Mesothelial cell of epicardium (in vitro differentiated cells): ENCODE measurements at regions not wholly inside any gene's neighbourhood (a gene's known extent, or its start where the extent isn't known, plus 50 kb on each side); places are given as distances from the start of the nearest gene placed in this dataset.

ENCODE experiments used
- DNase-seq, 2 experiments: peaks; one replicate each; pipeline ENCODE4 v3.0.0; 2021; ENCODE audit warnings: low spot score in 2 of 2; ENCODE audit not compliant: unreplicated experiment in 2 of 2
- H3K27ac Mint-ChIP-seq: 2 replicates; pipeline ENCODE4 v1.8.0; 2021; ENCODE audit warnings: mixed read lengths
- H3K27me3 Mint-ChIP-seq: 2 replicates; pipeline ENCODE4 v1.8.0; 2021; ENCODE audit warnings: low read depth, mixed read lengths
- H3K36me3 Mint-ChIP-seq: 2 replicates; pipeline ENCODE4 v1.8.0; 2021; ENCODE audit warnings: mixed read lengths
- H3K4me1 Mint-ChIP-seq: 2 replicates; pipeline ENCODE4 v1.8.0; 2021; ENCODE audit warnings: mixed read lengths
- H3K4me3 Mint-ChIP-seq: 2 replicates; pipeline ENCODE4 v1.8.0; 2021; ENCODE audit warnings: mild to moderate bottlenecking, moderate library complexity, mixed read lengths
- H3K9me3 Mint-ChIP-seq: 2 replicates; pipeline ENCODE4 v1.8.0; 2021; ENCODE audit warnings: mixed read lengths
- CTCF ChIP-seq: fragments of 200-600 bp; sonication (generic); IDR thresholded peaks from one replicate; pipeline ENCODE4 v1.5.0; 2021; ENCODE audit warnings: antibody characterized with exemption; ENCODE audit not compliant: unreplicated experiment

DNA sequence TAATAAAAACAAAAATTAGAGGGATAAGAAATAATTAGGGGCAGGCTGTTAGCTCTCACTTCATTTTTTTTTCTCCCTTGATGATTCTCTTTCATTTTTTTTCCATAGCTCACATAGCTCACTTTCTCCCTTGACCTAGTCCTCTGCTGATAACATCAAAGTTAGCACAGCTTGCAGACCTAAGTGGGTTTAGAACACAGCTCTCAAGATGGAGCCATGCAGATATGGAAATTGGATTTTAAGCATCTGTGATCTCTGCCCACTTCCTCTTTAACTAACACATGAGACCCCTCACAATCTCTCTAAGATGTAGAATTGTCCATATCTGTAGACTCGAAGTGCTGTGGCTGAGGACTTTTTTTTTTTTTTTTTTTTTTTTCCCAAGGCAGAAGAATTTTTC, 257.1 kb downstream of the SOX4 start:
- peak overlapping the region; percentile 77 for H3K27ac Mint-ChIP-seq
- peaks cover 49% of the 10 kb centered on the region for H3K4me1 Mint-ChIP-seq
- no peak for TF ChIP-seq CTCF

GRCh38 chr6:21855811-21856455, 262.4 kb downstream of the SOX4 start:
- no peak for TF ChIP-seq CTCF
- Mint-ChIP-seq H3K27ac (peak overlapping the region; percentile 35), H3K27me3 (no peaks in the 10 kb centered on the region), H3K9me3 (peaks cover 9% of the 10 kb centered on the region), H3K4me1 (peaks cover 24% of the 10 kb centered on the region), H3K36me3 (peaks cover 30% of the 10 kb centered on the region), H3K4me3 (no peak overlapping the region)
- DNase-seq = no peak

More for the DNA sequence above, 257.1 kb downstream of the SOX4 start:
- H3K27me3 Mint-ChIP-seq = no peaks in the 10 kb centered on the region
- peaks cover 4% of the 10 kb centered on the region for H3K9me3 Mint-ChIP-seq
- H3K4me3 Mint-ChIP-seq = no peak overlapping the region
- peaks cover 19% of the 10 kb centered on the region for H3K36me3 Mint-ChIP-seq
- no peak for DNase-seq

DNA sequence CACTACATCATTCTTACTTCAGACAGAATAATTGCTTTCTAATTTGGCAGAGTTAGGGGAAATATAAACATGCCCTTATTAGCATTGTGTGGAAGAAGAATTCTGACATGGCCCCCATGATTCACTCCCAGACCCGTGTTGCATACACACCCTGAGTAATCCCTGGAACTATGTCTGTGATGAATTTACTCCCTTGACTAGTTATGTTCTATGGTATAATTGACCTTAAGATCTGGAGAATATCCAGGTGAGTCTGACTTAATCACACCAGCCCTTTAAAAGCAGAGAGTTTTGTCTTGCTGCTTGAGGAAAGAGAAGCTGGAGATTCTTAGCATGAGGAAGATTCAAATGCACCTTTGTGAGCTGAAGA, 262.9 kb downstream of the SOX4 start:
- Mint-ChIP-seq H3K27me3 (no peaks in the 10 kb centered on the region), H3K9me3 (peaks cover 14% of the 10 kb centered on the region), H3K27ac (peak overlapping the region; percentile 35), H3K4me1 (peaks cover 26% of the 10 kb centered on the region), H3K4me3 (no peak overlapping the region), H3K36me3 (peaks cover 35% of the 10 kb centered on the region)
- TF ChIP-seq CTCF = no peak
- DNase-seq = no peak

- no peak for DNase-seq
- no peak for TF ChIP-seq CTCF
- Mint-ChIP-seq H3K27me3 (no peaks in the 10 kb centered on the region), H3K4me3 (no peak overlapping the region), H3K36me3 (peaks cover 35% of the 10 kb centered on the region), H3K4me1 (peaks cover 26% of the 10 kb centered on the region), H3K27ac (peak overlapping the region; percentile 35), H3K9me3 (peaks cover 14% of the 10 kb centered on the region)
These were observed 263.3 kb downstream of the SOX4 start for GRCh38 chr6:21856844-21857243.

- Mint-ChIP-seq H3K9me3 (peaks cover 10% of the 10 kb centered on the region), H3K4me1 (peaks cover 23% of the 10 kb centered on the region), H3K4me3 (no peak overlapping the region), H3K27me3 (no peaks in the 10 kb centered on the region), H3K27ac (peak overlapping the region; percentile 5), H3K36me3 (peaks cover 30% of the 10 kb centered on the region)
- TF ChIP-seq CTCF = no peak
- no peak for DNase-seq
These were observed 264.5 kb downstream of the SOX4 start for GRCh38 chr6:21858076-21858475.
